Endothelial cell (in vitro differentiated cells): ENCODE measurements at regions not wholly inside any gene's neighbourhood (a gene's known extent, or its start where the extent isn't known, plus 50 kb on each side); places are given as distances from the start of the nearest gene placed in this dataset.

Experiments
- DNase-seq: peaks from one replicate; pipeline ENCODE4 v3.0.0; 2021; ENCODE audit warnings: low spot score
- H3K27ac Mint-ChIP-seq: one replicate; pipeline ENCODE4 v1.8.0; 2021; ENCODE audit warnings: mixed read lengths, inconsistent platforms; ENCODE audit not compliant: unreplicated experiment
- H3K27me3 Mint-ChIP-seq: one replicate; pipeline ENCODE4 v1.8.0; 2021; ENCODE audit warnings: mild to moderate bottlenecking, moderate library complexity, mixed read lengths, inconsistent platforms; ENCODE audit not compliant: unreplicated experiment
- H3K36me3 Mint-ChIP-seq: one replicate; pipeline ENCODE4 v1.8.0; 2021; ENCODE audit warnings: mild to moderate bottlenecking, low read depth, mixed read lengths, inconsistent platforms; ENCODE audit not compliant: unreplicated experiment
- H3K4me1 Mint-ChIP-seq: one replicate; pipeline ENCODE4 v1.8.0; 2021; ENCODE audit warnings: mild to moderate bottlenecking, mixed read lengths, inconsistent platforms; ENCODE audit not compliant: unreplicated experiment
- H3K4me3 Mint-ChIP-seq: one replicate; pipeline ENCODE4 v1.8.0; 2021; ENCODE audit warnings: mild to moderate bottlenecking, mixed read lengths, inconsistent platforms; ENCODE audit not compliant: unreplicated experiment
- H3K9me3 Mint-ChIP-seq: one replicate; pipeline ENCODE4 v1.8.0; 2021; ENCODE audit warnings: mixed read lengths, inconsistent platforms; ENCODE audit not compliant: unreplicated experiment
- TF ChIP-seq, protein P1 (sequence below): fragments of 200-600 bp; sonication (generic); IDR thresholded peaks from one replicate; pipeline ENCODE4 v1.5.0; 2021; ENCODE audit warnings: antibody characterized with exemption; ENCODE audit not compliant: unreplicated experiment

DNA sequence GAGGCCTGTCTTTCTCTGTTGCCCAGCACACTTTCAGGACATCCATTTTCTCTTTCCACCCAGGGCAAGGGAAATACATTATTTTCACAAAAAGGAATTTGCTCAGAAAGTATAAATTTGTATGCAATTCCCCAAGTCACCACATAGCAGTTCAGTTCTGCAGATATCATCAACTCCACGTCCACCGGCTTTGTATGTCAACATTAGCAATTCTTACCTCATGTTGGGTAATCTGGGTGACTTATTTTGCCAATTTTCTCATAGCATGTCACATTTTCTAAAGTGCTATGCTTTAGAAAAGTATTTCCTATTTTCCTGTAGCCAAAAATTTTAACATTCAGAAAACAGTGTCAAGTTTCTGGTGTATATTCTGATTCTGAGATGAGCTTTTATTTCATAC, 501.8 kb downstream of the EFNB2 start:
- DNase-seq, result no peak
- TF ChIP-seq, protein P1, sequence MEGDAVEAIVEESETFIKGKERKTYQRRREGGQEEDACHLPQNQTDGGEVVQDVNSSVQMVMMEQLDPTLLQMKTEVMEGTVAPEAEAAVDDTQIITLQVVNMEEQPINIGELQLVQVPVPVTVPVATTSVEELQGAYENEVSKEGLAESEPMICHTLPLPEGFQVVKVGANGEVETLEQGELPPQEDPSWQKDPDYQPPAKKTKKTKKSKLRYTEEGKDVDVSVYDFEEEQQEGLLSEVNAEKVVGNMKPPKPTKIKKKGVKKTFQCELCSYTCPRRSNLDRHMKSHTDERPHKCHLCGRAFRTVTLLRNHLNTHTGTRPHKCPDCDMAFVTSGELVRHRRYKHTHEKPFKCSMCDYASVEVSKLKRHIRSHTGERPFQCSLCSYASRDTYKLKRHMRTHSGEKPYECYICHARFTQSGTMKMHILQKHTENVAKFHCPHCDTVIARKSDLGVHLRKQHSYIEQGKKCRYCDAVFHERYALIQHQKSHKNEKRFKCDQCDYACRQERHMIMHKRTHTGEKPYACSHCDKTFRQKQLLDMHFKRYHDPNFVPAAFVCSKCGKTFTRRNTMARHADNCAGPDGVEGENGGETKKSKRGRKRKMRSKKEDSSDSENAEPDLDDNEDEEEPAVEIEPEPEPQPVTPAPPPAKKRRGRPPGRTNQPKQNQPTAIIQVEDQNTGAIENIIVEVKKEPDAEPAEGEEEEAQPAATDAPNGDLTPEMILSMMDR, result peak; percentile 44
- H3K27me3 Mint-ChIP-seq, result peaks cover 1% of the 10 kb centered on the region

GRCh38 chr13:106032441-106032840, 503.0 kb downstream of the EFNB2 start:
- no peak overlapping the region for H3K4me3 Mint-ChIP-seq
- H3K27me3 Mint-ChIP-seq, result no peaks in the 10 kb centered on the region
- DNase-seq, result no peak
- TF ChIP-seq, protein P1, result no peak
- H3K9me3 Mint-ChIP-seq, result no peaks in the 10 kb centered on the region
- H3K27ac Mint-ChIP-seq, result no peak overlapping the region
- no peaks in the 10 kb centered on the region for H3K4me1 Mint-ChIP-seq
- no peaks in the 10 kb centered on the region for H3K36me3 Mint-ChIP-seq

More for the DNA sequence above, 501.8 kb downstream of the EFNB2 start:
- Mint-ChIP-seq H3K4me1 (no peaks in the 10 kb centered on the region), H3K9me3 (no peaks in the 10 kb centered on the region), H3K4me3 (no peak overlapping the region), H3K36me3 (no peaks in the 10 kb centered on the region), H3K27ac (no peak overlapping the region)

DNA sequence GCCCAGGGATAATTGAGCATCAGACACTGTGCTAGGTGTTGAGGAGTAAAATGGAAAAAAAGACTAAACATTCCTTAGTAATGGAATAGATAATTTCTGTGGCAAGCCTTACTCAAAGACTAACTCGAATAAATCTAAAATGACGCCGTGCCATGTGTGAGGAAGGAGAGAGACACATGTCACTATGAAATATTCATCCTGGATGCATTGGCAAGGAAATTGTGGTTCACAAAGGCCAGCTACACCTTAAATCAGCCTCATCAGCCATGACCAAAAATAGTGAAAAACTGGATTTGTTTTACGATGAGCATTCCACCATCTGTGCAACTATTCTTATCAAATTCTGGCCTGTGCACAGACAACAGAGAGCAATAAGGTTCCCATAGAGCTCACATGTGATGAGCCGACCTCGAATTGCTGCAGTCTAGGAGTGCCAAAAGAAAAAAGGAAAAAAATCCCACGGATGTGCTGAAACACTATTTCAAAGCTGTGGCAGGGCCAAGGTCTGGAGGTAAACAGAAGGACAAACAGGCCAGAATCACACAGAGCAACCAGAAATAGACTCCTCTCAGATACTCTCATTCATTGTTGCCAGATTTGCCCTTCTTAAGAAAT, 505.7 kb downstream of the EFNB2 start:
- H3K27ac Mint-ChIP-seq, result no peak overlapping the region
- H3K4me1 Mint-ChIP-seq, result no peaks in the 10 kb centered on the region
- DNase-seq, result no peak
- TF ChIP-seq, protein P1, result no peak
- no peak overlapping the region for H3K4me3 Mint-ChIP-seq
- no peaks in the 10 kb centered on the region for H3K9me3 Mint-ChIP-seq
- no peaks in the 10 kb centered on the region for H3K27me3 Mint-ChIP-seq
- no peaks in the 10 kb centered on the region for H3K36me3 Mint-ChIP-seq

GRCh38 chr13:106028911-106029310, 506.6 kb downstream of the EFNB2 start:
- Mint-ChIP-seq H3K9me3 (no peaks in the 10 kb centered on the region), H3K27me3 (no peaks in the 10 kb centered on the region), H3K27ac (no peak overlapping the region), H3K4me3 (no peak overlapping the region), H3K4me1 (no peaks in the 10 kb centered on the region), H3K36me3 (no peaks in the 10 kb centered on the region)
- no peak for DNase-seq
- TF ChIP-seq, protein P1, result no peak

DNA sequence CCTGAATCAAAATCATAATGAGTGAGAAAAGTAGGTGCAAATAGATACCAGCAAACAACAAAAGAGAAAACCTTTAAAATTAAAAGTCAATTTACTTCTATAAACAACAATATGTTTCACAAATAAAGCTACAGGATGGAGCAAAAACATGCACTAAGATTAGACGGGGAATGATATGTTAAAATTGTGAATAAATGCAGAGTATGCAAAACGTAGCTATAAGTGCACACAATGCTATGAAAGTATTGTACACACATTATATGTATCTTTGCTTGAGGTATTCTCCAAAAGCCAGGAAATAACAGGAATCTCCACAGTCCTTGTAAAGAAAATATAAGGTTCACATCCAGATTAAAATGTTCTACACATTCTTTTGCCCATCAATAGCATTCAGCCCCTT, 523.9 kb downstream of the EFNB2 start:
- Mint-ChIP-seq H3K36me3 (no peaks in the 10 kb centered on the region), H3K27ac (no peak overlapping the region), H3K4me1 (no peaks in the 10 kb centered on the region), H3K4me3 (no peak overlapping the region), H3K9me3 (no peaks in the 10 kb centered on the region), H3K27me3 (no peaks in the 10 kb centered on the region)
- TF ChIP-seq, protein P1, result no peak
- DNase-seq, result no peak
